Right lobe of liver (tissue), 6 donors: ENCODE measurements at regions not wholly inside any gene's neighbourhood (a gene's known extent, or its start where the extent isn't known, plus 50 kb on each side); places are given as distances from the start of the nearest gene placed in this dataset.
"Not testable (repeated sequence)": the region's sequence is repeated elsewhere in the genome, so short reads cannot be mapped to it uniquely, and the experiment has no call there.

Experiments
- ATAC-seq, 4 donors: fragments of 200-7000 bp; cut with Tn5 transposase; one replicate each; pipeline ENCODE4 v1.9.1; 2020; ENCODE audit warnings: mild to moderate bottlenecking in 4 of 4, moderate library complexity in 4 of 4
- DNase-seq, 3 donors: peaks; one replicate each; pipeline ENCODE4 v3.0.0-alpha.2; 2020
- H3K27ac ChIP-seq, 3 donors: fragments of 200-600 bp; one replicate each; pipeline ENCODE4 v1.8.0; 2022
- H3K27me3 ChIP-seq, 2 donors: fragments of 200-600 bp; one replicate each; pipeline ENCODE4 v1.8.0; 2022
- H3K36me3 ChIP-seq, 4 donors: fragments of 200-600 bp; sonication (generic) in 1 of 4; one replicate each; pipeline versions ENCODE4 v1.5.1 to v1.8.0; 2017 to 2022; ENCODE audit warnings: control low read depth in 1 of 4
- H3K4me1 ChIP-seq, 4 donors: fragments of 200-600 bp; sonication (generic) in 1 of 4; one replicate each; pipeline versions ENCODE4 v1.5.1 to v1.8.0; 2017 to 2022; ENCODE audit warnings: control low read depth in 1 of 4
- H3K4me3 ChIP-seq, 3 donors: fragments of 200-600 bp; one replicate each; pipeline ENCODE4 v1.8.0; 2022
- H3K9me3 ChIP-seq, 4 donors: fragments of 200-600 bp; sonication (generic) in 1 of 4; one replicate each; pipeline versions ENCODE4 v1.5.1 to v1.8.0; 2017 to 2022; ENCODE audit warnings: control low read depth in 1 of 4
- CTCF ChIP-seq, 4 donors: fragments of 200-600 bp in 3 of 4; fragments of 450-650 bp in 1 of 4; IDR thresholded peaks; one replicate each; pipeline versions ENCODE4 v1.5.1 to v1.8.0; 2016 to 2022; ENCODE audit warnings: antibody characterized with exemption in 4 of 4, mild to moderate bottlenecking in 2 of 4
- POLR2A ChIP-seq: fragments of 450-650 bp; IDR thresholded peaks from one replicate; pipeline ENCODE4 v1.6.1; 2017; ENCODE audit warnings: antibody characterized with exemption, mild to moderate bottlenecking
- WGBS: methylation state at CpG from one replicate; pipeline ENCODE4 v1.1.6; 2018; ENCODE audit warnings: low coverage, low lambda C conversion rate; ENCODE audit not compliant: insufficient coverage; ENCODE audit errors: missing lambda C conversion rate; 5-methylcytosine and 5-hydroxymethylcytosine counted together
- intact Hi-C, 2 donors: fragments of 100-400 bp; cut with DNase I; formaldehyde crosslinking; loops; one replicate each; pipeline versions ENCODE4 v1.11.2 to v1.14.1; 2022
- donor health status: DM: no; HTN: yes; CAD: no.
- donor health status: DM: no; HTN: no; CAD: no.
- donor health status: DM: no; HTN: no; CAD: no.
- donor health status: DM: no; HTN: yes; CAD: no.
- donor health status: DM: no; HTN: yes; CAD: no.

GRCh38 chr12:67891596-67891995 is 97.7 kb upstream of the IFNG-AS1 start:
- no peaks in the 10 kb centered on the region for H3K27me3 ChIP-seq
- ATAC-seq (no peak), DNase-seq (no peak)
- 23% methylated on average over 3 of the region's 3 CpGs for WGBS
- no peaks in the 10 kb centered on the region for H3K36me3 ChIP-seq
- no peak overlapping the region for H3K4me3 ChIP-seq
- H3K27ac ChIP-seq = no peak overlapping the region
- TF ChIP-seq POLR2A (no peak), CTCF (IDR thresholded peaks at IDR 0.05) (no peak)
- H3K4me1 ChIP-seq = no peaks in the 10 kb centered on the region
- no peaks in the 10 kb centered on the region for H3K9me3 ChIP-seq
- intact Hi-C loops = no loop called here

- TF ChIP-seq CTCF (IDR thresholded peaks at IDR 0.05) (no peak), POLR2A (no peak)
- intact Hi-C loops = no loop called here
- ATAC-seq = no peak
These were observed 96.8 kb upstream of the IFNG-AS1 start for GRCh38 chr12:67892259-67893021.

GRCh38 chr12:67893022-67893580 is 96.1 kb upstream of the IFNG-AS1 start:
- Histone ChIP-seq H3K4me3 (no peak overlapping the region), H3K27me3 (no peaks in the 10 kb centered on the region), H3K27ac (no peak overlapping the region), H3K9me3 (no peaks in the 10 kb centered on the region), H3K4me1 (no peaks in the 10 kb centered on the region), H3K36me3 (no peaks in the 10 kb centered on the region)
- no peak for ATAC-seq
- DNase-seq = no peak
- intact Hi-C loops = no loop called here
- WGBS = 31% methylated on average over 6 of the region's 7 CpGs
- TF ChIP-seq POLR2A (no peak), CTCF (IDR thresholded peaks at IDR 0.05) (no peak)

More at GRCh38 chr12:67892259-67893021, 96.8 kb upstream of the IFNG-AS1 start:
- no peak for DNase-seq
- no peak overlapping the region for H3K4me3 ChIP-seq
- H3K36me3 ChIP-seq = no peaks in the 10 kb centered on the region
- no peaks in the 10 kb centered on the region for H3K4me1 ChIP-seq
- H3K27ac ChIP-seq = no peak overlapping the region
- H3K9me3 ChIP-seq = no peaks in the 10 kb centered on the region
- no peaks in the 10 kb centered on the region for H3K27me3 ChIP-seq
- 47% methylated on average over 4 of the region's 4 CpGs for WGBS

GRCh38 chr12:67900418-67900817 is 88.8 kb upstream of the IFNG-AS1 start:
- H3K4me1 ChIP-seq, ATAC-seq, H3K4me3 ChIP-seq, intact Hi-C loops, H3K27me3 ChIP-seq, H3K36me3 ChIP-seq, H3K9me3 ChIP-seq, H3K27ac ChIP-seq, DNase-seq: not testable (repeated sequence)
- WGBS = no CpG with 5 or more reads among the region's 13 CpGs

- Histone ChIP-seq H3K9me3 (no peaks in the 10 kb centered on the region), H3K27ac (no peak overlapping the region), H3K36me3 (no peaks in the 10 kb centered on the region), H3K4me1 (no peaks in the 10 kb centered on the region), H3K4me3 (no peak overlapping the region), H3K27me3 (no peaks in the 10 kb centered on the region)
- ATAC-seq (no peak), DNase-seq (no peak)
- intact Hi-C loops = no loop called here
- no peak for TF ChIP-seq POLR2A
- no peak for TF ChIP-seq CTCF (IDR thresholded peaks at IDR 0.05)
- WGBS = 61% methylated on average over 4 of the region's 4 CpGs
These were observed 80.1 kb upstream of the IFNG-AS1 start for GRCh38 chr12:67909091-67909531.
